Hindlimb muscle (tissue), 1 donor: ENCODE measurements at regions not wholly inside any gene's neighbourhood (a gene's known extent, or its start where the extent isn't known, plus 50 kb on each side); places are given as distances from the start of the nearest gene placed in this dataset.

Experiments
- DNase-seq: peaks from one replicate; pipeline ENCODE4 v3.0.0-alpha.2; 2013

GRCh38 chr5:20618340-20618739, 630.3 kb upstream of the CDH18 start:
- DNase-seq, result no peak

DNA sequence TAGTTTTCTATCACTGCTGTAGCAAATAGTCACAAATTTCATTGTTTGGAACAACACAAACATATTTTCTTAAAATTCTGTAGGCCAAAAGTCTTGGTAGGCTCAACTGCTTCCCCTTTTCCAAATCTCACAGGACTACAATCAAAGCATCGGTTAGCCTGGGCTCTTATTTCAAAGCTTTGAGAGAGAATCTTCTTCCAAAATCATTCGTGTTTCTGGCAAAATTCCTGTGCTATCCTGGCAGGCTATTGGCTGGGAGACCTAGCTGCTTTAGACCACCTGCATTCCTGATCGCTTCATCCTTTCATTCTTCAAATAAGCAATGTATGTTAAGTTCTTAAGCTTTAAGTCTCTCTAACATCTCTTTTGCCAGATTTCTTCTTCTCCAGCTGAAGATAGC, 629.8 kb upstream of the CDH18 start:
- peak; percentile 20 for DNase-seq

- no peak for DNase-seq
Measured at GRCh38 chr5:20615888-20616563, 628.0 kb upstream of the CDH18 start.

DNA sequence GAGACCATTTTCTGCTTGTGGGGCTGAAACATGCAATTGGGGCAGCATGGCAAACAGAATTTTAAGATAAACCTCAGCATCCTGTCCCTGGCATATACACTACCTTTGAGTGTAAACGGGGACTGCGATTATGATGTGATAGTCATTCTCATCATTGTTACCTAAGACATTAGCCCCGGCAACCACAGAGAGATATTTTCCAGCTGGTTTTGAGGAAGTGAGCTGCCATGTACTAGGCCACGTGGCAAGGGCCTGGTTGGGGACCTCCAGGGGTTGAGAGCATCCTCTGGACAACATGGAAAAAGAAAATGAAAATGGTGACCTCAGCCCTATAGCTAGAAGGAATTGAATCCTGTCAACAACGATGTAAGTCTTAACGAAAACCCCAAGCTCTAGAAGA, 623.6 kb upstream of the CDH18 start:
- DNase-seq, result no peak

GRCh38 chr5:20610681-20611080, 622.7 kb upstream of the CDH18 start:
- no peak for DNase-seq

DNA sequence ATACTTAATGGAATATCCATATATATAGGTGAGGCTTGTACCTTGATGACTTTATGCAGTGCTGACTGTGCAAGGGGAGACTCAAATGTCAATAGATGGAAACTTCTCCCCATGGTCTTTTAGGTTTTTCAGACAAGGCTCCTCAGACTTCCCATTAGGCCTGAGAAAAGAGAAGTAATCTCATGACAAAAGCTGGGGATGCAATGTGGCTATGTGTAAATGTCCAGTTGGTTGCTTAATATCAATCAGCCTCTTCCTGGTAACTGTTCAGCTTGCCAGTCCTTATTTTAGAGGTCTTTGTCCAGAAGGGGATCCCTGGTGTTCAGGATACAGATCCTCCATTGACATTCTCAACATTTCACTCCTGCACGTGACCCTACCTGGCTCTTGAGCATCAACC, 621.1 kb upstream of the CDH18 start:
- no peak for DNase-seq

- no peak for DNase-seq
Measured at GRCh38 chr5:20608567-20608966, 620.6 kb upstream of the CDH18 start.

DNA sequence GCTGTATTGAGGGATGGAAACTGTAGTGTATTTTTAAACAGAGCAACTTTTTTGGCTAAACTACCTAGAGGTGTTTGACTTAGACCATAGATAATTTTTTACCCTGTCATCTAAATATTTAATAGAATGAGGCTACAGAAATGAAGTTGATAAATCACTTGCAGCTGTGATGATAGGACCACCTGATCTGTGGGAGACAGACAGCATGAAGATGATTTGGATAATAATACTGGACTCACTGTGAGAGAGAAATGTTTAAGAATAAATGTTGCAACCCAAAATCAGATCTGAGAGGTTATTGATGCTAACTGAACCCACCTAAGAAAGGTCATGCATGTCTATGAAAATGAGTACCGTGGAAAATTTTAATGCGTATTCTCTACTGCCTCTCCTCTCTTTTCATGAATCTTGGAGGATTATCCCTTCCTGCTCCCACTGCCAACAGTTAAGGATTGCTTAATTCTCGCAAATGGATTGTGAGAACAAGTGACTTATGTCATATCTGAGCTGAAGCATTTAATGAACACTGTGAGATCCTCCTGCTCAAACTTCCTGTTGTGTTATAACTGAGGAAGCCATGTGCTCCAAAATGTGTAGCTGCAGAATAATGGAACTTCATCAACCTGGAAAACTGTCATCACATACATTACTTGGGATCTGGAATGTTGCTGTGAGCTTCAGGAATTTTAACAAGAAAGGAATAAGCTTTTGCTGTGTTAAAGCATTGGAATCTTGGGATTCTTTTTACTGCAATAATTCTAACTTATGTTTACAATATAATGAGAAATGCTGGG, 617.9 kb upstream of the CDH18 start:
- peak; percentile 46 for DNase-seq

DNA sequence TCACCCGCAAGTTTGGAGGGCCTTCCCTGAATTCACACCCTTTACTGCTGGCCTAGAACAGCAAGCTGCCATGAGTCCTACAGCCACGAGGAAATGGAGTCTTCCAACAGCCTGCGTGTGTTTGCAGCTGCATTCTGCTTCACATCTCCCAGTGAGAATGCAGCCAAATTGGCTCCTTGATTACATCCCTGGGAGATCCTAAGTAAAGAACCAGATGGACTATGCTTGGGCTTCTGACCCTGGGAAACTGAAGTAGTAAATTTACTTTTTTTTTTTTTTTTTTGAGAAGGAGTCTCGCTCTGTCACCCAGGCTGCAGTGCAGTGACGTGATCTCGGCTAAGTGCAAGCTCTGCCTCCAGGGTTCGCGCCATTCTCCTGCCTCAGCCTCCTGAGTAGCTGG, 617.0 kb upstream of the CDH18 start:
- peak; percentile 83 for DNase-seq

- no peak for DNase-seq
Measured at GRCh38 chr5:20601678-20602100, 613.7 kb upstream of the CDH18 start.

GRCh38 chr5:20590356-20590755, 602.4 kb upstream of the CDH18 start:
- DNase-seq, result no peak

GRCh38 chr5:20575571-20575970, 587.6 kb upstream of the CDH18 start:
- DNase-seq, result peak; percentile 45

- DNase-seq, result no peak
Measured at GRCh38 chr5:20574576-20574975, 586.6 kb upstream of the CDH18 start.

GRCh38 chr5:20572614-20573013, 584.6 kb upstream of the CDH18 start:
- peak; percentile 26 for DNase-seq

DNA sequence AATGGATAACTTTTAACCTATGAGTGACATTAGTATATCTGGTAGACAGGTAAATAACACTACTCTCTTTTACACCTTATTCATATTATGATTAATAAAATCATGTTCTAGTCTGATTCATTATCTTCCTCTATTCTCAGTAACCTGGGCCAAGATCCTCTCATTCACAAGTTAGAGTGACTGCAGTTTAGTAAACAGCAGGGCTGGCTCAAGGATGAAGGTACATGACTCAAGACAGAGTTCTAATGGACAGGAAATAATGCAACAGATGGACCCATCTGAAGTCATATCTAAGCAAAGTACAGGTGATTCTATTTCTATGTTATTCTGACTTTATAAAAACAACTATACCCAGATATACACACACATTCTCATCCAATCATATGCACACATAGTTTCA, 582.5 kb upstream of the CDH18 start:
- DNase-seq, result no peak

DNA sequence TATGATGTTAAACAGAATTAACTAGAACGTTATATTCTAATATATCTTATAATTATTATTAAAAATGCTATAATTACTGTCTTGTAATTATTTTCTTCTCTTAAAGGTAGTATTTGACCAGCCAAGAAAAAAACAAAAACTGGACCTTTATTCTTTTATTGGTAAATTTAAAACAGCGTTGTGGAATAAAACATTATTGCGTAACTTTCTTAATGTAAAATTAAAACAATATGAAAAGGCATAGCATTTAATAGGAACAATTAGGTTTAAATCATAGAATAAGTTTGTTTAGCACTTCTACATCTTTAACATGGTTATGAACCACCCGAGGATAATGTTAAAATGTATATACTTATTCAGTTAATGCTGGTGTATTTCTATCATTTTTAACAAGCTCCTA, 574.5 kb upstream of the CDH18 start:
- no peak for DNase-seq

GRCh38 chr5:20559845-20560244, 571.8 kb upstream of the CDH18 start:
- no peak for DNase-seq

DNA sequence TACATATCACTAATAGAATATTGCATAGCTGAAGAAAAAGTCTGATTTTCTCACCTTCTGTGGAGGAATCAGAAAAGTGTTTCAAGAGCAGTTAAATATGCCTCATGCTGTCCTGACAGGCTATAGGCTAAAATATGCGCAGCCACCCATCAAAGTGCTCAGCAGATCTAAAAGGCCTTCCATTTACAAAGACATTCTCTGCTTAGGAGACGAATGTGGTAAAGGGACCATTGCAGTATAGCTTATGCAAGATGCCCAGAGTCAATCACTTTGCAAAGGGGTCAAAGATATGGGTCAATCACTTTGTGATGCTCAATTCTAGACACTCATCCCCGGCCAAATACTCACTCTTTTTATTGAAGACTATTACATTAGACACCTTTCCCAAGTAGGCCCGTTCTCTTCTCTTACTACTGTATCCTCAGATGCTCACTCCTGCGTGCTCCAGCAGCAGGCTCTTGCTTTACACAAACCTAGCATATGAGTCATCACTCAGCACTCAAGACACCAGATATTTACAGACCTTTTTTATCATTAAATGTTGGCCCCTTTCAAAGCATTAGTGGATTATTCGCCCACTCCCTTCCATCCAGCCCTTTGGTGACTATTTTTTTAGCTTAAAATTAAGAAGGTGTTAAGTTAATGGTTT, 568.2 kb upstream of the CDH18 start:
- DNase-seq, result no peak

DNA sequence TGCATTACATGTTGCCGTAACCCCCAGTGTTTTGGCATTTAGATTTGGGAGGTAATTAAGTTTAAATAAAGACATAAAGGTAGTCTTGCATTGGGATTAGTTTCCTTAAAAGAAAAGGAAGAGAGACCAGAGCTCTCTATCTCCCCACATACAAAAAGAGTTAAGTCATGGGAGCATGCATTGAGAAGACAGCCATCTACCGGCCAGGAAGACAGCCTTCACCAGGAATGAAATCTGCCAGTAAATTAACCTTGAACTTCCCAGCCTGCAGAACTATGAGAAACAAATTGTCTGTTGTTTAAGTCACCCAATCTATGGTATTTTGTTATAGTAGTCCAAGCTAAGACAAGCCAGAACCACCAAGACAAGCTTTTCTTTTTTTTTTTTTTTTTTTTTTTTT, 567.0 kb upstream of the CDH18 start:
- no peak for DNase-seq

DNA sequence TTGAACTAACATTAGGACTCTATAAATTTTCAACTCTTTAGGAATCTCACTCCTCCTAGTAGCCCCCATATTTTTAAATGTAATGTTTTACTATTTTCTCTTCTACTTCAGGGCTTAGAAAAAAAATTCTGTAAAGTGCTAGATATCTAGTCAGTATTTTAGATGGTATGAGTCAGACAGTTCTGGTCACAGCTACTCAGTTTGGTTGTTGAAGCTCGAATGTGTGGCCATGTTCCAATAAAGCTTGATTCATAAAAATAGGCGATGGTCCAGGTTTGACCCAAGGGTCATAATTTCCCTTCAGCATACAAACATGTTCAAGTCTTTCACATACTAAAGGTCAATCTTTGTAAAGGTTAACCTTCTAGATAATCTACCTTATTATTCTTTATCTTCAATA, 566.0 kb upstream of the CDH18 start:
- no peak for DNase-seq

DNA sequence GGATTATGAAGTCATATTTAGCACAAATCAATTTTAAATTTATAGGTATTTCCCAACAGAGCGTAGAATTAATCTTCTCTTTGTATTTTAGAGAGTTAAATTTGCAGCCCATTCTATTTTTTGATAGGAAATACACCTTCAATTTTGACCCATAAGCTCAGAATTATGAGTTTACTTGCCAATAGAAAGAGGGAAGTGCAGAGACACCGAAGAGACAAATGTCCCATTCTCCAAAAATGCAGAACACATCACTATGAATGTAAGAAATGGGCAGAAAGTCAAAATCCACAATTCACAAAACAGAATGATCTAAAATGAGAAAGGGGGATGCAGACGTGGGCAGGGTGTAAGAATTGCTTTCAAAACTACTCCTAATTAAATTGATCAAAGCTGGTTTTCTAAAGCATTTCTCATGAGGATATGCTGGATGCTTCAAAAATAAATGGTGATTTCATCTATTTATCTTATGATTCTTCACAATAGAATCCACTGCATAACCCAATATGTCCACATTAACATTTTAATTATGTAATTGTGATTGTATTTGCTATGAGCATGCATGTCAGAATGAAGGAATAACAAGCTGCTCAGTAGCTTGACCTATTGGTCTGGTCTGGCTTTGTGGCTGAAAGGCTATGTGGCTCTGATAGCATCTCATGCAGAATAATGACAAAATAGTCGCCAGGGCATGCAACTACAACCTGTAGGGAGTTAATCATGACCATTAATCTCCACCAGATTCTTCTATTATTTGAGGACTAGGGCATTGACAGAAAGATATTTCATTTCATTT, 550.1 kb upstream of the CDH18 start:
- no peak for DNase-seq

- DNase-seq, result no peak
Measured at GRCh38 chr5:20536813-20537212, 548.8 kb upstream of the CDH18 start.

- DNase-seq, result no peak
Measured at GRCh38 chr5:20536341-20536740, 548.3 kb upstream of the CDH18 start.
